SK-N-SH treated with all-trans-retinoic acid at 6 μM for 48 hours (cell line): ENCODE measurements at regions not wholly inside any gene's neighbourhood (a gene's known extent, or its start where the extent isn't known, plus 50 kb on each side); places are given as distances from the start of the nearest gene placed in this dataset.

Source experiments
- ISL1 ChIP-seq: fragments of 250-450 bp; sonication (Bioruptor Pico); IDR thresholded peaks from 2 replicates; pipeline ENCODE4 v2.1.2; 2022; ENCODE audit warnings: mild to moderate bottlenecking, moderate library complexity
- SNAI2 ChIP-seq: fragments of 250-450 bp; sonication (Bioruptor Pico); IDR thresholded peaks from 2 replicates; pipeline ENCODE4 v1.5.0; 2020; ENCODE audit warnings: mild to moderate bottlenecking, moderate library complexity
- ZC3H10 ChIP-seq: fragments of 250-450 bp; sonication (Bioruptor Pico); IDR thresholded peaks from 2 replicates; pipeline ENCODE4 v1.5.1; 2021; ENCODE audit warnings: mild to moderate bottlenecking, moderate library complexity
- ZNF565 ChIP-seq: fragments of 450-650 bp; formaldehyde crosslinking; conservative IDR thresholded peaks from 2 replicates; pipeline ENCODE4 v1.5.0; 2020; ENCODE audit warnings: low read depth, mild to moderate bottlenecking, moderate library complexity
- ZNF70 ChIP-seq: fragments of 450-650 bp; formaldehyde crosslinking; IDR thresholded peaks from 2 replicates; pipeline ENCODE4 v1.5.0; 2020; ENCODE audit warnings: mild to moderate bottlenecking, moderate library complexity
- TF ChIP-seq, protein P1 (sequence below): fragments of 250-450 bp; sonication (Bioruptor Pico); IDR thresholded peaks from 2 replicates; pipeline ENCODE4 v1.8.0; 2020; ENCODE audit warnings: mild to moderate bottlenecking, moderate library complexity, borderline replicate concordance
- TF ChIP-seq, protein P2 (sequence below): fragments of 250-450 bp; sonication (Bioruptor Pico); IDR thresholded peaks from 2 replicates; pipeline ENCODE4 v1.5.1; 2020; ENCODE audit warnings: low read depth, mild to moderate bottlenecking, moderate library complexity
- TF ChIP-seq, protein P3 (sequence below): fragments of 250-450 bp; sonication (Bioruptor Pico); IDR thresholded peaks from 2 replicates; pipeline ENCODE4 v1.5.0; 2020; ENCODE audit warnings: mild to moderate bottlenecking, moderate library complexity

DNA sequence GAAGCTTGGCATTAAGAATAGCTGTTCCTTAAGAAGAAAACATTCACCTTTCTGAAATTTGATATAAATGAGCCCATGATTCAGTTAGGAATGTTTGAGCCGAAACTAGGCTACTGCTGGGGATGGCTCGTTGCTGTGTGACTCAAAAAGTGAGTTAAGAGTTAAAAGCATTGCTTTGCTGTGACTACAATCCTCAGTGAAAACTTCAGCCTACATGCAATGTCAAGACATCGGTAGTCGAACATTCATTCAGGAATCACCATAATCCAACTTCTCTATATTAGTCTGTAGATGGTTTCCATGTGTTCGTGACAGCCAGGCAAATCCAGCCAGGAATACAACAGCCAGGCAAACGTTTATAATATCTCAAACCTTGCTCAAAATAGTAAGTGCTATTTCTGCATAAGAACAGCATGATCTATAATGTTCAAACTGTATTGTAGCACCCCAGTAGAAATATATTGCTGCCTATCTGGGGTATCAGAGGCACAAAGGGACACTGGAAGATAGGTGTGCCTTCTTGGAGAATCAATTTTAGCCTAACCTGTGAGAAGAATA lies 1225.1 kb downstream of the CDH8 start:
- TF ChIP-seq, protein P1, sequence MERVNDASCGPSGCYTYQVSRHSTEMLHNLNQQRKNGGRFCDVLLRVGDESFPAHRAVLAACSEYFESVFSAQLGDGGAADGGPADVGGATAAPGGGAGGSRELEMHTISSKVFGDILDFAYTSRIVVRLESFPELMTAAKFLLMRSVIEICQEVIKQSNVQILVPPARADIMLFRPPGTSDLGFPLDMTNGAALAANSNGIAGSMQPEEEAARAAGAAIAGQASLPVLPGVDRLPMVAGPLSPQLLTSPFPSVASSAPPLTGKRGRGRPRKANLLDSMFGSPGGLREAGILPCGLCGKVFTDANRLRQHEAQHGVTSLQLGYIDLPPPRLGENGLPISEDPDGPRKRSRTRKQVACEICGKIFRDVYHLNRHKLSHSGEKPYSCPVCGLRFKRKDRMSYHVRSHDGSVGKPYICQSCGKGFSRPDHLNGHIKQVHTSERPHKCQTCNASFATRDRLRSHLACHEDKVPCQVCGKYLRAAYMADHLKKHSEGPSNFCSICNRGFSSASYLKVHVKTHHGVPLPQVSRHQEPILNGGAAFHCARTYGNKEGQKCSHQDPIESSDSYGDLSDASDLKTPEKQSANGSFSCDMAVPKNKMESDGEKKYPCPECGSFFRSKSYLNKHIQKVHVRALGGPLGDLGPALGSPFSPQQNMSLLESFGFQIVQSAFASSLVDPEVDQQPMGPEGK (CRISPR knock-in tag), result no peak
- TF ChIP-seq ZNF565 (no peak), ZC3H10 (no peak), ZNF70 (no peak), SNAI2 (no peak), ISL1 (CRISPR knock-in tag) (no peak)
- TF ChIP-seq, protein P2, sequence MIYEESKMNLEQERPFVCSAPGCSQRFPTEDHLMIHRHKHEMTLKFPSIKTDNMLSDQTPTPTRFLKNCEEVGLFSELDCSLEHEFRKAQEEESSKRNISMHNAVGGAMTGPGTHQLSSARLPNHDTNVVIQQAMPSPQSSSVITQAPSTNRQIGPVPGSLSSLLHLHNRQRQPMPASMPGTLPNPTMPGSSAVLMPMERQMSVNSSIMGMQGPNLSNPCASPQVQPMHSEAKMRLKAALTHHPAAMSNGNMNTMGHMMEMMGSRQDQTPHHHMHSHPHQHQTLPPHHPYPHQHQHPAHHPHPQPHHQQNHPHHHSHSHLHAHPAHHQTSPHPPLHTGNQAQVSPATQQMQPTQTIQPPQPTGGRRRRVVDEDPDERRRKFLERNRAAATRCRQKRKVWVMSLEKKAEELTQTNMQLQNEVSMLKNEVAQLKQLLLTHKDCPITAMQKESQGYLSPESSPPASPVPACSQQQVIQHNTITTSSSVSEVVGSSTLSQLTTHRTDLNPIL, result no peak
- TF ChIP-seq, protein P3, sequence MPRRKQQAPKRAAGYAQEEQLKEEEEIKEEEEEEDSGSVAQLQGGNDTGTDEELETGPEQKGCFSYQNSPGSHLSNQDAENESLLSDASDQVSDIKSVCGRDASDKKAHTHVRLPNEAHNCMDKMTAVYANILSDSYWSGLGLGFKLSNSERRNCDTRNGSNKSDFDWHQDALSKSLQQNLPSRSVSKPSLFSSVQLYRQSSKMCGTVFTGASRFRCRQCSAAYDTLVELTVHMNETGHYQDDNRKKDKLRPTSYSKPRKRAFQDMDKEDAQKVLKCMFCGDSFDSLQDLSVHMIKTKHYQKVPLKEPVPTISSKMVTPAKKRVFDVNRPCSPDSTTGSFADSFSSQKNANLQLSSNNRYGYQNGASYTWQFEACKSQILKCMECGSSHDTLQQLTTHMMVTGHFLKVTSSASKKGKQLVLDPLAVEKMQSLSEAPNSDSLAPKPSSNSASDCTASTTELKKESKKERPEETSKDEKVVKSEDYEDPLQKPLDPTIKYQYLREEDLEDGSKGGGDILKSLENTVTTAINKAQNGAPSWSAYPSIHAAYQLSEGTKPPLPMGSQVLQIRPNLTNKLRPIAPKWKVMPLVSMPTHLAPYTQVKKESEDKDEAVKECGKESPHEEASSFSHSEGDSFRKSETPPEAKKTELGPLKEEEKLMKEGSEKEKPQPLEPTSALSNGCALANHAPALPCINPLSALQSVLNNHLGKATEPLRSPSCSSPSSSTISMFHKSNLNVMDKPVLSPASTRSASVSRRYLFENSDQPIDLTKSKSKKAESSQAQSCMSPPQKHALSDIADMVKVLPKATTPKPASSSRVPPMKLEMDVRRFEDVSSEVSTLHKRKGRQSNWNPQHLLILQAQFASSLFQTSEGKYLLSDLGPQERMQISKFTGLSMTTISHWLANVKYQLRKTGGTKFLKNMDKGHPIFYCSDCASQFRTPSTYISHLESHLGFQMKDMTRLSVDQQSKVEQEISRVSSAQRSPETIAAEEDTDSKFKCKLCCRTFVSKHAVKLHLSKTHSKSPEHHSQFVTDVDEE (CRISPR knock-in tag), result no peak
